ENCODE measurements at regions not wholly inside any gene's neighbourhood (a gene's known extent, or its start where the extent isn't known, plus 50 kb on each side); places are given as distances from the start of the nearest gene placed in this dataset.
A peak's percentile ranks its signal among the peaks of the same experiment; 100 is the strongest.

GRCh38 chr6:150723345-150723658 is 123.6 kb downstream of the PLEKHG1 start:
- no peaks in the 10 kb centered on the region for H3K9me3 ChIP-seq (ENCODE audit: insufficient read depth, low read depth)
- no peak overlapping the region for H2AFZ ChIP-seq
- no peaks in the 10 kb centered on the region for H3K36me3 ChIP-seq (ENCODE audit: low read depth)
- intact Hi-C loops (cut with micrococcal nuclease; ENCODE audit: unreplicated experiment), result loop anchor here (5.0 kb wide), 1 partner anchor 89 kb away; no protein-coding TSS in a partner anchor
- peaks cover 37% of the 10 kb centered on the region for H3F3A ChIP-seq (ENCODE audit: insufficient read depth, low read depth)
- ChIA-PET CTCF (no interaction called here), POLR2A (ENCODE audit: unreplicated experiment) (no interaction called here)
- no peak overlapping the region for H3K4me3 ChIP-seq
- H3K79me2 ChIP-seq (ENCODE audit: low read depth), result no peaks in the 10 kb centered on the region
- TF ChIP-seq EZH2 (IDR thresholded peaks at IDR 0.05; ENCODE audit: low read depth), result no peak
- no peak for TF ChIP-seq CTCF (conservative IDR thresholded peaks at IDR 0.05)
- no TSS peak for BruUV-seq (replicated peaks)
- no peaks in the 10 kb centered on the region for H3K9me2 ChIP-seq (ENCODE audit: insufficient read depth)
- no peak overlapping the region for H3K4me2 ChIP-seq
- peak overlapping the region; percentile 15; the same call in 1 of the 2 replicates for H3K27ac ChIP-seq
- no peak for DNase-seq
- peaks cover 53% of the 10 kb centered on the region for H3K4me1 ChIP-seq (replicated peaks; ENCODE audit: insufficient read depth)
- no peaks in the 10 kb centered on the region for H3K27me3 ChIP-seq (ENCODE audit: insufficient read depth, low read depth)
- H4K20me1 ChIP-seq (ENCODE audit: insufficient read depth), result no peaks in the 10 kb centered on the region

- Histone ChIP-seq H3K9me3 (ENCODE audit: insufficient read depth, low read depth) (no peaks in the 10 kb centered on the region), H2AFZ (no peak overlapping the region), H4K20me1 (ENCODE audit: insufficient read depth) (no peaks in the 10 kb centered on the region), H3K9me2 (ENCODE audit: insufficient read depth) (no peaks in the 10 kb centered on the region), H3K36me3 (ENCODE audit: low read depth) (no peaks in the 10 kb centered on the region), H3K27me3 (ENCODE audit: insufficient read depth, low read depth) (no peaks in the 10 kb centered on the region), H3K79me2 (ENCODE audit: low read depth) (no peaks in the 10 kb centered on the region), H3K27ac (peak overlapping the region; percentile 15; the same call in 1 of the 2 replicates), H3K4me1 (replicated peaks; ENCODE audit: insufficient read depth) (peaks cover 49% of the 10 kb centered on the region), H3K4me3 (no peak overlapping the region), H3F3A (ENCODE audit: insufficient read depth, low read depth) (peaks cover 37% of the 10 kb centered on the region), H3K4me2 (no peak overlapping the region)
- TF ChIP-seq EZH2 (IDR thresholded peaks at IDR 0.05; ENCODE audit: low read depth) (no peak), CTCF (conservative IDR thresholded peaks at IDR 0.05) (no peak)
- ChIA-PET POLR2A (ENCODE audit: unreplicated experiment) (no interaction called here), CTCF (no interaction called here)
- peak in 1 of 2 experiments; percentile 38 for DNase-seq
- no TSS peak for BruUV-seq (replicated peaks)
- intact Hi-C loops (cut with micrococcal nuclease; ENCODE audit: unreplicated experiment), result loop anchor here (5.0 kb wide), 1 partner anchor 88 kb away; no protein-coding TSS in a partner anchor
These were observed 124.2 kb downstream of the PLEKHG1 start for GRCh38 chr6:150723857-150724256.

GRCh38 chr6:150725795-150726194 is 126.1 kb downstream of the PLEKHG1 start:
- BruUV-seq (replicated peaks), result no TSS peak
- no peaks in the 10 kb centered on the region for H4K20me1 ChIP-seq (ENCODE audit: insufficient read depth)
- no peak overlapping the region for H2AFZ ChIP-seq
- H3K9me2 ChIP-seq (ENCODE audit: insufficient read depth), result no peaks in the 10 kb centered on the region
- H3K79me2 ChIP-seq (ENCODE audit: low read depth), result no peaks in the 10 kb centered on the region
- TF ChIP-seq EZH2 (IDR thresholded peaks at IDR 0.05; ENCODE audit: low read depth) (no peak), CTCF (conservative IDR thresholded peaks at IDR 0.05) (no peak)
- DNase-seq, result no peak
- no peaks in the 10 kb centered on the region for H3K9me3 ChIP-seq (ENCODE audit: insufficient read depth, low read depth)
- no peaks in the 10 kb centered on the region for H3K27me3 ChIP-seq (ENCODE audit: insufficient read depth, low read depth)
- peaks cover 24% of the 10 kb centered on the region; the same call in 1 of the 2 replicates for H3F3A ChIP-seq (ENCODE audit: insufficient read depth, low read depth)
- H3K4me3 ChIP-seq, result no peak overlapping the region
- peaks cover 31% of the 10 kb centered on the region for H3K4me1 ChIP-seq (replicated peaks; ENCODE audit: insufficient read depth)
- H3K4me2 ChIP-seq, result no peak overlapping the region
- no peak overlapping the region for H3K27ac ChIP-seq
- intact Hi-C loops (cut with micrococcal nuclease; ENCODE audit: unreplicated experiment), result no loop called here
- ChIA-PET POLR2A (ENCODE audit: unreplicated experiment) (no interaction called here), CTCF (no interaction called here)
- no peaks in the 10 kb centered on the region for H3K36me3 ChIP-seq (ENCODE audit: low read depth)

All from PC-9 (cell line).